Naive thymus-derived CD4-positive, alpha-beta T cell (primary cell): ENCODE measurements at regions not wholly inside any gene's neighbourhood (a gene's known extent, or its start where the extent isn't known, plus 50 kb on each side); places are given as distances from the start of the nearest gene placed in this dataset.

Source experiments
- ATAC-seq: fragments of 150-1000 bp; cut with Tn5 transposase; 2 replicates; pipeline ENCODE4 v1.10.0; 2021; ENCODE audit warnings: mild to moderate bottlenecking, moderate library complexity
- CTCF ChIA-PET: fragments of 350-600 bp; sonication (Branson Sonifier 250); formaldehyde crosslinking; loops from one replicate; lab custom pipeline; 2021; ENCODE audit warnings: antibody characterized with exemption; lab: Charles Lee
- POLR2A ChIA-PET: fragments of 350-600 bp; sonication (Branson Sonifier 250); formaldehyde crosslinking; loops from one replicate; lab custom pipeline; 2021; ENCODE audit warnings: antibody characterized with exemption, inconsistent platforms; lab: Charles Lee
- DNase-seq, 9 donors: peaks; one replicate each; pipeline versions ENCODE4 v3.0.0 to v3.0.0-alpha.2; 2020 to 2022; ENCODE audit warnings: mixed read lengths in 1 of 9
- H3K27ac ChIP-seq: one replicate; pipeline ENCODE4 v1.7.0; 2013; ENCODE audit warnings: mild to moderate bottlenecking, low read depth, low read length, moderate library complexity
- H3K27me3 ChIP-seq, 2 donors: one replicate each; pipeline ENCODE4 v1.7.0; 2013; ENCODE audit warnings: low read length in 2 of 2, mild to moderate bottlenecking in 2 of 2, moderate library complexity in 2 of 2; ENCODE audit not compliant: control insufficient read depth in 2 of 2, insufficient read depth in 2 of 2
- H3K36me3 ChIP-seq, 3 experiments: 1 replicate in 2 of 3; 2 replicates in 1 of 3; pipeline ENCODE4 v1.7.0; 2013; ENCODE audit warnings: low read length in 3 of 3, mild to moderate bottlenecking in 3 of 3, moderate library complexity in 1 of 3; ENCODE audit not compliant: insufficient read depth in 3 of 3, control insufficient read depth in 2 of 3
- H3K4me1 ChIP-seq, 2 donors: one replicate each; pipeline ENCODE4 v1.7.0; 2013; ENCODE audit warnings: low read length in 2 of 2, mild to moderate bottlenecking in 2 of 2, moderate library complexity in 1 of 2; ENCODE audit not compliant: control insufficient read depth in 2 of 2, insufficient read depth in 2 of 2
- H3K4me3 ChIP-seq: 2 replicates; pipeline ENCODE4 v1.7.0; 2013; ENCODE audit warnings: mild to moderate bottlenecking, low read length
- H3K9me3 ChIP-seq, 3 experiments: 1 replicate in 2 of 3; 2 replicates in 1 of 3; pipeline ENCODE4 v1.7.0; 2013; ENCODE audit warnings: low read length in 3 of 3; ENCODE audit not compliant: control insufficient read depth in 2 of 3
- H3K27ac Mint-ChIP-seq, 9 donors: one replicate each; pipeline ENCODE4 v1.8.0; 2020 to 2022; ENCODE audit warnings: mixed read lengths in 9 of 9, mild to moderate bottlenecking in 8 of 9, moderate library complexity in 5 of 9, inconsistent platforms in 2 of 9
- H3K27me3 Mint-ChIP-seq, 5 donors: one replicate each; pipeline ENCODE4 v1.8.0; 2021 to 2022; ENCODE audit warnings: mixed read lengths in 5 of 5, mild to moderate bottlenecking in 1 of 5
- H3K36me3 Mint-ChIP-seq, 5 donors: one replicate each; pipeline ENCODE4 v1.8.0; 2020 to 2022; ENCODE audit warnings: mixed read lengths in 5 of 5, mild to moderate bottlenecking in 3 of 5, inconsistent platforms in 1 of 5
- H3K4me1 Mint-ChIP-seq, 7 donors: one replicate each; pipeline ENCODE4 v1.8.0; 2020 to 2022; ENCODE audit warnings: mixed read lengths in 7 of 7, mild to moderate bottlenecking in 3 of 7, inconsistent platforms in 1 of 7
- H3K4me3 Mint-ChIP-seq, 10 donors: one replicate each; pipeline ENCODE4 v1.8.0; 2020 to 2022; ENCODE audit warnings: mild to moderate bottlenecking in 10 of 10, mixed read lengths in 10 of 10, moderate library complexity in 6 of 10, inconsistent platforms in 2 of 10
- H3K9me3 Mint-ChIP-seq, 11 donors: one replicate each; pipeline ENCODE4 v1.8.0; 2020 to 2022; ENCODE audit warnings: mixed read lengths in 11 of 11, mild to moderate bottlenecking in 4 of 11, inconsistent platforms in 1 of 11, moderate library complexity in 1 of 11
- intact Hi-C, 2 donors: fragments of 100-400 bp; cut with micrococcal nuclease; formaldehyde crosslinking; loops; one replicate each; pipeline ENCODE4 v1.15.1; 2023

GRCh38 chr16:62194828-62195227 lies 158.6 kb upstream of the CDH8 start:
- POLR2A ChIA-PET = no interaction called here
- no peaks in the 10 kb centered on the region for H3K27me3 ChIP-seq
- H3K4me3 Mint-ChIP-seq = no peak overlapping the region
- H3K4me3 ChIP-seq = no peak overlapping the region
- no peak overlapping the region for H3K27ac Mint-ChIP-seq
- ATAC-seq (no peak), DNase-seq (no peak)
- H3K36me3 ChIP-seq = no peaks in the 10 kb centered on the region
- intact Hi-C loops = no loop called here
- H3K27ac ChIP-seq = no peak overlapping the region
- no peaks in the 10 kb centered on the region for H3K4me1 ChIP-seq
- H3K4me1 Mint-ChIP-seq = no peaks in the 10 kb centered on the region
- CTCF ChIA-PET = no interaction called here
- peaks cover 0 to 30% (median 6%) of the 10 kb centered on the region in 11 donors for H3K9me3 Mint-ChIP-seq
- no peaks in the 10 kb centered on the region for H3K27me3 Mint-ChIP-seq
- no peaks in the 10 kb centered on the region for H3K9me3 ChIP-seq
- no peaks in the 10 kb centered on the region for H3K36me3 Mint-ChIP-seq

DNA sequence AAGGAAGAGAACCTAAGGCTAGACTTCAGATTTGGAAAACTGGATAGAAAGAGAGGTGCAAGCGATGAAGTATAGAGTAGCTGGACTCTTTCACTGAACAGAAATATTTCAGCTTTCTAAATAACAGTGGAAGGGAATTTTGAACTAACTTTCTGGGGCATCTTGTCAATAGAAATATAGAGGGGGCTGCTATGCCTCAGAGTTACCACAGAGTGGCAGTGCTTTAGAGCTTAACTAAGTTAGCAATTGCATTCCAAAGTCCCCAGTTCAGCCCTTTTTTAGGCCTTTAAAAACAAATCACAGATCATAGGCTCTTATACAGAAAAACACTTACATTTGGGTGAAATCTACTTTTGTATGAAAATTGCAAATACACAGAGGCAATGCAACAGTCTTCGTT lies 154.2 kb upstream of the CDH8 start:
- Mint-ChIP-seq H3K27me3 (no peaks in the 10 kb centered on the region), H3K9me3 (peaks cover 2 to 29% (median 7%) of the 10 kb centered on the region in 11 donors), H3K27ac (no peak overlapping the region), H3K4me1 (no peaks in the 10 kb centered on the region), H3K36me3 (no peaks in the 10 kb centered on the region), H3K4me3 (no peak overlapping the region)
- H3K36me3 ChIP-seq = no peaks in the 10 kb centered on the region
- no peaks in the 10 kb centered on the region for H3K4me1 ChIP-seq
- POLR2A ChIA-PET = no interaction called here
- H3K27ac ChIP-seq = no peak overlapping the region
- H3K27me3 ChIP-seq = no peaks in the 10 kb centered on the region
- no peak overlapping the region for H3K4me3 ChIP-seq
- H3K9me3 ChIP-seq = no peaks in the 10 kb centered on the region
- CTCF ChIA-PET = interaction anchor here (0.6 kb wide), 1 partner anchor 39 kb away, joined by 5 read pairs; no protein-coding TSS in a partner anchor
- intact Hi-C loops = no loop called here
- DNase-seq (no peak), ATAC-seq (no peak)

- ChIA-PET POLR2A (no interaction called here), CTCF (no interaction called here)
- Histone ChIP-seq H3K27me3 (no peaks in the 10 kb centered on the region), H3K27ac (no peak overlapping the region), H3K4me1 (no peaks in the 10 kb centered on the region), H3K36me3 (no peaks in the 10 kb centered on the region), H3K4me3 (no peak overlapping the region), H3K9me3 (no peaks in the 10 kb centered on the region)
- no peak for DNase-seq
- intact Hi-C loops = no loop called here
- Mint-ChIP-seq H3K27me3 (no peaks in the 10 kb centered on the region), H3K4me3 (no peak overlapping the region), H3K36me3 (peaks cover 0 to 4% (median 0%) of the 10 kb centered on the region in 5 donors), H3K27ac (no peak overlapping the region), H3K4me1 (no peaks in the 10 kb centered on the region), H3K9me3 (peaks cover 1 to 20% (median 6%) of the 10 kb centered on the region in 11 donors)
- ATAC-seq = no peak
Observed at GRCh38 chr16:62177351-62178203, 141.3 kb upstream of the CDH8 start.

GRCh38 chr16:62170642-62171041 lies 134.4 kb upstream of the CDH8 start:
- no peaks in the 10 kb centered on the region for H3K27me3 ChIP-seq
- Mint-ChIP-seq H3K4me1 (no peaks in the 10 kb centered on the region), H3K4me3 (no peak overlapping the region), H3K36me3 (no peaks in the 10 kb centered on the region), H3K27me3 (no peaks in the 10 kb centered on the region), H3K27ac (no peak overlapping the region), H3K9me3 (peaks cover 3 to 40% (median 17%) of the 10 kb centered on the region in 11 donors)
- no peaks in the 10 kb centered on the region for H3K36me3 ChIP-seq
- DNase-seq (no peak), ATAC-seq (no peak)
- no peak overlapping the region for H3K27ac ChIP-seq
- no peak overlapping the region for H3K4me3 ChIP-seq
- H3K4me1 ChIP-seq = no peaks in the 10 kb centered on the region
- POLR2A ChIA-PET = no interaction called here
- no peaks in the 10 kb centered on the region for H3K9me3 ChIP-seq
- CTCF ChIA-PET = no interaction called here
- intact Hi-C loops = no loop called here

DNA sequence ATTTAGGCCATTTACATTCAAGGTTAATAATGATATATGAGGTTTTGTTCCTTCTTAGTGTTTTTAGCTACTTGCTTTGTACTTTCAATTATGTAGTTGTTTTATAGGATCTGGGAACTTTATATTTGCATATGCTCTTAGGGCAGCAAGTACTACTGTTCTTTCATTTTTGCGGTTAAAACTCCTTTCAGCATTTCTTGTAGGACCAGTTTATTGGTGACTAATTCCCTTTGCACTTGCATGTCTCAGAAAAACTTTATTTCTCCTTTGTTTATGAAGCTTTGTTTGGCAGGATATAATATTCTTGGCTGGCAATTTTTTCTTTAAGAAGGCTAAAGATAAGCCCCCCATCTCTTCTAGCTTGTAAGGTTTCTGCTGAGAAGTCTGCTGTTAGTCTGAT lies 131.3 kb upstream of the CDH8 start:
- no peaks in the 10 kb centered on the region for H3K27me3 ChIP-seq
- peaks cover 4 to 51% (median 16%) of the 10 kb centered on the region in 11 donors for H3K9me3 Mint-ChIP-seq
- H3K9me3 ChIP-seq = no peaks in the 10 kb centered on the region
- H3K4me1 Mint-ChIP-seq = no peaks in the 10 kb centered on the region
- ChIA-PET CTCF (no interaction called here), POLR2A (no interaction called here)
- H3K27ac Mint-ChIP-seq = no peak overlapping the region
- no peak for ATAC-seq
- no peaks in the 10 kb centered on the region for H3K36me3 ChIP-seq
- no peak for DNase-seq
- no peaks in the 10 kb centered on the region for H3K4me1 ChIP-seq
- no peaks in the 10 kb centered on the region for H3K27me3 Mint-ChIP-seq
- intact Hi-C loops = no loop called here
- no peak overlapping the region for H3K27ac ChIP-seq
- no peaks in the 10 kb centered on the region for H3K36me3 Mint-ChIP-seq
- H3K4me3 Mint-ChIP-seq = no peak overlapping the region
- no peak overlapping the region for H3K4me3 ChIP-seq

DNA sequence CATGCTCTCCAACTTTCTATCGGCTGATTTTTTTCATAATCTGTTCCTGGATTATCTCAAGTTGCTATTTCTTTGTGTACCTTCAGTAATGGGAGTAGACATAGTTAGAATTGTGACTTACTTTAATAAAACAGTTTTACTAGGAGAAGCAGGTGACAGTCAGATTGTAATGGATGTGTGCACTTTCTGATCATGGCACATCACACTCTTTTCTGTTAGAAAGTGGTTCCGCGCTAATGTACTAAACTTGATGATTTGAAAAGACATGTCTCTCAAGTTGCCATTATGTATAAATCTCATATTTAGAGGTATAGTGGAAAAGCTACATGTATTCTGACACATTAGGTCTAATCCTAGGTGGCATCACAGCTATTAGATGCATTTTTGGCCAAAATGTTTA lies 121.3 kb upstream of the CDH8 start:
- no peak overlapping the region for H3K27ac Mint-ChIP-seq

GRCh38 chr16:62156971-62157370 lies 120.7 kb upstream of the CDH8 start:
- Histone ChIP-seq H3K27ac (no peak overlapping the region), H3K4me1 (no peaks in the 10 kb centered on the region), H3K4me3 (no peak overlapping the region), H3K36me3 (no peaks in the 10 kb centered on the region), H3K27me3 (no peaks in the 10 kb centered on the region), H3K9me3 (no peaks in the 10 kb centered on the region)
- Mint-ChIP-seq H3K4me3 (no peak overlapping the region), H3K4me1 (no peaks in the 10 kb centered on the region), H3K9me3 (peaks cover 0 to 37% (median 5%) of the 10 kb centered on the region in 11 donors), H3K27ac (no peak overlapping the region), H3K36me3 (no peaks in the 10 kb centered on the region), H3K27me3 (no peaks in the 10 kb centered on the region)
- CTCF ChIA-PET = no interaction called here
- POLR2A ChIA-PET = no interaction called here
- intact Hi-C loops = no loop called here
- ATAC-seq (no peak), DNase-seq (no peak)

More for the DNA sequence above, 121.3 kb upstream of the CDH8 start:
- Histone ChIP-seq H3K4me1 (no peaks in the 10 kb centered on the region), H3K27me3 (no peaks in the 10 kb centered on the region), H3K9me3 (no peaks in the 10 kb centered on the region), H3K36me3 (no peaks in the 10 kb centered on the region), H3K4me3 (no peak overlapping the region), H3K27ac (no peak overlapping the region)
- Mint-ChIP-seq H3K36me3 (no peaks in the 10 kb centered on the region), H3K9me3 (peaks cover 0 to 31% (median 2%) of the 10 kb centered on the region in 11 donors), H3K4me1 (no peaks in the 10 kb centered on the region), H3K4me3 (no peak overlapping the region), H3K27me3 (no peaks in the 10 kb centered on the region)
- POLR2A ChIA-PET = no interaction called here
- ATAC-seq = no peak
- intact Hi-C loops = no loop called here
- CTCF ChIA-PET = no interaction called here
- DNase-seq = no peak
